ENCODE measurements at regions not wholly inside any gene's neighbourhood (a gene's known extent, or its start where the extent isn't known, plus 50 kb on each side); places are given as distances from the start of the nearest gene placed in this dataset.

GRCh38 chr2:188207554-188207953 is 84.1 kb upstream of the GULP1 start:
- DNase-seq (ENCODE audit: low read depth): no peak

GRCh38 chr2:188209218-188209617 is 82.5 kb upstream of the GULP1 start:
- no peak for DNase-seq (ENCODE audit: low read depth)

- no peak for DNase-seq (ENCODE audit: low read depth)
Observed at GRCh38 chr2:188217264-188217663, 74.4 kb upstream of the GULP1 start.

GRCh38 chr2:188219541-188219940 is 72.1 kb upstream of the GULP1 start:
- no peak for DNase-seq (ENCODE audit: low read depth)

- no peak for DNase-seq (ENCODE audit: low read depth)
Observed at GRCh38 chr2:188220535-188220934, 71.1 kb upstream of the GULP1 start.

GRCh38 chr2:188227713-188228112 is 64.0 kb upstream of the GULP1 start:
- no peak for DNase-seq (ENCODE audit: low read depth)

GRCh38 chr2:188235364-188235763 is 56.3 kb upstream of the GULP1 start:
- DNase-seq (ENCODE audit: low read depth): no peak

- DNase-seq (ENCODE audit: low read depth): no peak
Observed at GRCh38 chr2:188238386-188238785, 53.3 kb upstream of the GULP1 start.

Measured in forelimb muscle (tissue), 1 donor.